ENCODE measurements at regions not wholly inside any gene's neighbourhood (a gene's known extent, or its start where the extent isn't known, plus 50 kb on each side); places are given as distances from the start of the nearest gene placed in this dataset.

DNA sequence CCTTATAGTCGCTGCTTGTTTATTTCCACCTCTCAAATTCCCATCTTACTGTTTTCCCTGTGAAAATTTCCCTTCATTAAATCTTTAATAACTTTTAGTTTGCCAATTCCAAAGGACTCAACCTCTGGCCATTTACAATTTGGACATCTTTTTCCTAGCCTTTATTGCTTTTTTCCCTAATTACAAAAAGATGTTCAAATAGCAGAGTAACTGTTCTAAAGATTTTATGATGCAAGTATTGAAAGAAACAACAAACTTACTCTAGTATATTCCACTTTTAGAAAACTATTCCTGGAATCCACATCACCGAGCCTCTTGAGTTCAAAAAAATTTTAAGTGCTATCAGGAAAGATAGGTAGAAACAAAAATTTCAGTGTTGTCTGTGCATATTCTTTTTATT is 174.1 kb upstream of the UBE2E2 start:
- DNase-seq, result no peak

DNA sequence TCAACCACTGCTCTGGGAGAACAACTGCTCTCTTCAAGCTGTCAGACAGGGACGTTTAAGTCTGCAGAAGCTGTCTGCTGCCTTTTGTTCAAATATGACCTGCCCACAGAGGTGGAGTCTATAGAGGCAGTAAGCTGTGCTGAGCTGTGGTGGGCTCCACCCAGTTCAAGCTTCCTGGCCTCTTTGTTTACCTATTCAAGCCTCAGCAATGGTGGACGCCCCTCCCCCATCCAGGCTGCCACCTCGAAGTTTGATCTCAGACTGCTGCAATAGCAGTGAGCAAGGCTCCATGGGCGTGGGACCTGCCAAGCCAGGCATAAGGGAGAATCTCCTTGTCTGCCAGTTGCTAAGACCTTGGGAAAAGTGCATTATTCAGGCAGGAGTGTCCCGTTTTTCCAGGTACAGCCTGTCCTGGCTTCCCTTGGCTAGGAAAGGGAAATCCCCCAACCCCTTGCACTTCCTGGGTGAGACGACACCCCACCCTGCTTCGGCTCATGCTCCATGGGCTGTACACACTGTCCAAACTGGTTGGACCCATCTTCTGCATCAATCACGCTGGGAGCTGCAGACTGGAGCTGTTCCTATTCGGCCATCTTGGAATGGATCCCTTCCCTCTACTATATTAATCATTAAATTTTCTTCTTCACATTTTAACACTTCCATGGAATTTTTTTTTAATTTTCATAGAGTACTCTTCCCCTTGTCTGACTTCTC is 167.0 kb upstream of the UBE2E2 start:
- no peak for DNase-seq

DNA sequence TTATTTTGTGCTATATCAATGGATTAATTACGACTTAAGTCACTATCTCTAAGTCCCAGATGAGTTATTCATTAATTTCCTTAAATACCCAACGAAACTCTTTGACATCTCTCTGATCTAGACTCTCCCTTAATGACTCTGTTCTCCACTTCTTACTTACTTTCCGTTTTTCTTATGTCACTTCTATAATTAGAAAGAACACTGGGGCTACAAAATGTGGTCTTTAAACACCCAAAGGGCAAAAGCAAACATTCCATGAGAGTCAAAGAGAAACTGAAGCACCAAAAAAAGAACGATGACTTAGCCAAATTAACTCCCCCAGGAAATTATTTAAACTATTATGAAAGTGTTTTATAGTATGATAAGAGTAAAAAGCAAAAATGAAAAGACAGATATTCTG is 166.4 kb upstream of the UBE2E2 start:
- no peak for DNase-seq

DNA sequence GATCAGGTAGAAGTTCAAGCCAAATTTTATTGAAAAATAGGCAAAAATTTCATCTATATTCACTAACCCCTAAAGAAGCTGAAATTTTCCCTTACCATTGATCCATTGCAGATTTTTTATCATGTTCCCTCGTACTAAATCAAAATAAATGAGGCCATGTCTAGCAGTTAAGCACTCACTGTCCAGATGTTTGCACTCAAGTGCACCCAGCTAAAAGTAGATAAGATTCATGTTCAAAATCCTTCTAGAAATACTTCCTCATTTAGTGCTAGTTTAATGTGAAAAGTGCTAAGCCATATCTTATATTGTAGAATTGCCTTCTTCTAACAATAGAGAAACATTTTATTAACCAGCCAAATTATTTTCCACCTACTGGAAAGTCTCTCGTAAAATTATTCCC is 164.7 kb upstream of the UBE2E2 start:
- no peak for DNase-seq

DNA sequence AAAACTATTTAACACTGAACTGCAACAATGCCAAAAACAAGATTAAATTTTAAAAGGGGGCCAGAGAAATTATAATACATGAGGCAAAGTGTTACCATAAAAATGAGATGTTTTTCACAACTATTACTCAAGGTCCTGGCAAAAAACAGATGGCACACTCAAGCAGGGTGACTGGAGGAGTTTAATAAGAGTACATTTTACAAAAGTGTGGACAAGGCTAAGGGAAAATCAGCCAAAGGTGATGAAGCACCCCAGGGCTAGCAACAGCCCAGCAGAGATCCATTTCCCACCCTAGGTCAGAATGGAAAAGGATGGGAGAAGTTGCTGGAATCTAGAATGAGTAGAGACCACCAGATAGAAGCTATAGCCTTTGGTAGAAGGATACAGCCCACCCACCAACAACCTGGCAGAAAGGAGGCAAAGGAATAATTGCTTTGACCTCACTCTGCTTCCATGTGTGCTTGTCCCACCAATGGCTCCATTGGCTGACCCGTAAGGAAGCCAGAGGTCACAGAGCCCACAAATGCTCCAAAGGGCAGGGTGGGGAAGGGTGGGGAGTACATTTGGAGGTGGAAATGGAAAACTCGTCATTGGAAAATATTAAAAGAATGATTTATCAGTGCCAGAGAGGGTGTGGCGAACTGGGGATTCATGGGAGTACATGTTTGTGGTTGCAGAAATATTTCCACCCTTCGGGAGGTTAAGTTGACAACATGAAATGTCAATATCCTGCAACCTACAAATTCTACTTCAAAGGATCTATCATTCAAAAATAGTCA is 161.0 kb upstream of the UBE2E2 start:
- DNase-seq, result no peak

DNA sequence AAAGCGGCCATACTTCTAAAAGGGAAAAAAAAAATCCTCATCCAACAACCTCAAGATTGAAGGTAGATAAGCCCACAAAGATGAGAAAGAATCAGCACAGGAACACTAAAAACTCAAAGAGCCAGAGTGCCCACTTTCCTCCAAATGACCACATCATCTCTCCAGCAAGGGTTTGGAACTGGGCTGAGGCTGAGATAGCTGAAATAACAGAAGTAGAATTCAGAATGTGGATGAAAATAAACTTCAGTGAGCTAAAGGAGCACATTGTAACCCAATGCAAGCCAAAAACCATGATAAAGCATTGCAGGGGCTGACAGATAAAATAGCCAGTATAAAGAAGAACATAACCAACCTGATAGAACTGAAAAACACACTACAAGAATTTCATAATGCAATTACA is 158.7 kb upstream of the UBE2E2 start:
- no peak for DNase-seq

DNA sequence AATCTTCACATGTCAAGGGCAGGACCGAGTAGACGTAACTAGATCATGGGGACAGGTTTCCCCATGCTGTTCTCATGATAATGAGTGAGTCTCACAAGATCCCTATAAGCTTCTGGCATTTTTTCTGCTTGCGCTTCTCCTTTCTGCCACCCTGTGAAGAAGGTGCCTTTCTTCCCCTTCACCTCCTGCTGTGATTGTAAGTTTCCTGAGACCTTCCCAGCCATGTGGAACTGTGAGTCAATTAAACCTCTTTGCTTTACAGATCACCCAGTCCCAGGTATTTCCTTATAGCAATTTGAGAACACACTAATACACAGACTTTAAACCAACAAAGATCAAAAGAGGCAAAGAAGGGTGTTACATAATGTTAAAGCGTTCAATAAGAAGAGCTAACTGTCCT is 156.6 kb upstream of the UBE2E2 start:
- DNase-seq, result no peak

DNA sequence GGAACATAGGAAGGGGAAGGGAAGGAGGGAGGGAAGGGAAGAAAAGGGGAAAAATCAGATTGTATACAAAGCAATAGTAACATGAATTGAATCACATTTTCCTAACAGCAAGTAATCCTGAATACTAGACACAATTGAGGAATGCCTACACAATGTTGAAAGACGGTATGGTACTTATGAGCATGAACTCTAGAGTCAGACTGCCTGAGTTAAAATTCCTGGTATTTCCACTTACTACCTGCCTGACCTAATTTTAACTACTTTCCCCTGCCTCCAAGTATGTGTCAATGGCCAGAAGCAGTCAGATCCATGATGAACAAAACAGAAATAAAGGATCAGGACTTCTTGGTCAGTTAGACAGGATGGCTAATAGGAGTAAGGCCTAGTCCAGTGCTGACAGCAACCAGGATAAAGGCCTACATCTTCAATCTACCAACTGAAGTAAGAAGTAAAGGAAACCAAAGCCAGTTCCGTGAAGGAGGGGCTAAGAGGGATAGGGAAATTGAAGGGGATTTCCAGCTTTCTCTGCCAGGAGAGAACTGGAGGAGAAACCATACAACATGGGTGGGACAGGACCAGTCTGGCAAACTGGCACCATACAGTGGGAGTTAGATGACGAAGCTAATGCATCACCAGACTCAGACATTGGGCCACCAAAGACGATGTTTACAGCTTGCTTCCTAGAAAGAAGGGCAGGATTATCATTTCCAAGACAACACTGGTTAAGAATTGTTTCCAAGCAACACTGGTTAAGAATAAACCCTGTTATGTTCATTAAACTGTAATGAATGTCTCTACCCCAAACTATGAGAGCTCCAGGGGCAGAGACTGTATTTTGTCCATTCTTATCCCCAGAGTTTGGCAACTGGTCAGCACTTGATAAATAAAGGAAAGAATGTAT is 151.6 kb upstream of the UBE2E2 start:
- DNase-seq, result no peak

DNA sequence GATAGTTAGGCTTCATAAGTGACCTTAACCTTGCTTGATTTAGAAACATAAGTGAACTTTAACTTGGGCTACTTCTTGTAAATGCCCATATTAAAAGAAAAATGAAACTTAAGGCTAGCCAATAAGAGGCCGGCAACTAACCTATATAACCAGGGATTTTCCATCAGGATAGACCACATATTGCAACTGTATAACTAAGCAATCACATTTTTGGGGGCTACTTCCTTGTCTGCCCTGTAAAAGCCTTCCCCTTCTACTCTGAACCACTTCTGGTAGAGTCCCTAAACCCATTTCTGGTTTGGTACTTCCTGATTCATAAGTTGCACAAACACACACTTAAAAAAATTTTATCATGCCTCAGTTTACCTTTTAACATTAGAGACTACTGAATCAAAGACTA is 150.9 kb upstream of the UBE2E2 start:
- DNase-seq, result no peak

DNA sequence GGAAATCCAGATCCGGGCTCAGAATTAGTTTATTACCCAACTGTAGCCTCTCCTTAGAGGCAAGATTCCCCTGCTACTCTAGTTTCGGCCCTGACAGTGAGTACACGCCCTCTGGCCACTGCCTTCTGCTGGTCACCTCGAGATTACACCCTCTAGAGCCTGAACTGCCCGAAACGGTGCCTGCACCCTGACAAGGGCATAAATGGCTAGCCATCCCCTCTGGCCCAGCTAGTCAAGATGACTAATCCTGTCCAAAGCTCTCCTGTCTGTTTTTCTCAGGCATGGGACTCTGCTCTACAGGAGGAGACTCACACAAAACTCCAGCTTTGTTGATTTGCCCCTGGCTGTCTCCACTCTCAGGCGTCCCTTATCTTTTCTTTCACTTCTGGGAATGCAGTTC is 150.5 kb upstream of the UBE2E2 start:
- DNase-seq, result no peak

DNA sequence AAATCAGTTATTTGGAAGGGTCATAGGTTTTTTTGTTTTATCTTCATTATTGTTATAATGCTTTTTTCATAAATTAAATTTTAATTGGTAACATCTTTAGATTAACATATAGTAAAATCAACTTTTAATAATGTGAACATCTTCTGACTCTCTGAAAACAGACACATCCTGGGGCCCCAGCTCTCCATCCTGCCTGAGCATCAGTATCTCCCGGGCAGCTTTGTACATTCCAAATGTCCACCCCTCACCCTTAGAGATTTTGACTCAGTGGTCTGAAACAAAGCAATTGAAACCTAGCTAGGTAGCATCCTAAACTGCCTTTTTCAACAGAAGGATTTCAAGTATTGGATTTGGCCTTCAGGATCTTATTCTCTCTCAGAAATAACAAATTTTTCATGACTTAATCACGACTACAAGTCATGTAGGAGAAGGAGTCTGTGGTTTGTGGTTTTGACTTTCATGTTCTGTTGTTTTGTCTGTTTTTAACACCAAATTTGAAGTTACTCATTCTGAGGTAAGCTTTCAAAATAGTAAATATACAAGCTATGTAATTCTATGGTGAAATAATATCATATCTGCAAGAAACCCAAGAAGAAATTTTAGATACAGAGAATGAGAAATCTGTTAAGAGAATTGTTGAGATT is 147.3 kb upstream of the UBE2E2 start:
- no peak for DNase-seq

DNA sequence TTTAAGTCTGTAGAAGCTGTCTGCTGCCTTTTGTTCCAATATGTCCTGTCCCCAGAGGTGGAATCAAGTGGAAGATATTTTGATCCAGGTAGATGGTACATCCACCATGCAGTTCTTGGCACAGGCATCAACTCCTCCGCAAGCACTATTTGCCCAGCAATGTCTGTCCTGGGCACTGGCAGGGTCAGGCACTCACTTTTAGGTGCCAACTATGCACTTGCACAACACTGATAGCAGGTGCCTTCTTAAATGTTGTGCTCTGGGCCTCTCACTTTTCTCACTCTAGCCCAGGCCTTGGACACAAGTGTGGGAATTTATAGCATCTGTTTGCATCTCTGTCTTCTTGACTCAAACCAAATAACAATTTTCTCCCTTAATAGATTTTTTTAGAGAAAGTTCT is 140.5 kb upstream of the UBE2E2 start:
- no peak for DNase-seq

DNA sequence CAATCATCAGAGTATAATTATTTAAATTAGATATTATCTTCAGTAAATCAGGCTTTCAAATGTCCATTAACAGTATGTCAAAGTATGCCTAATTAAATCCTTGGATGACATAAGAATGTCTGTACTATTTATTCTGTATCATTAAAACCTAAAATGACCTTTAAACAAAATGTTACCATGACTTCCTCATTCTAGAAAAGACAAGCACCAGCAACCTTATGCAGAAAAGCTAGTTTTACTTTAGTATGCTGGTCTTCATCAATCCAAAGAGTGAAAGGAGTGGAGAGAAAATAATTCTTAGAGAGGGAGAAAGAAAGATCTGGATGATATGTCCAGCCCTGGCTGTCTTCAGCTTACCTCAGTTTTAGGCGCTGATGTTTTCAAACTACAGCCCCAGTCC is 140.1 kb upstream of the UBE2E2 start:
- no peak for DNase-seq

DNA sequence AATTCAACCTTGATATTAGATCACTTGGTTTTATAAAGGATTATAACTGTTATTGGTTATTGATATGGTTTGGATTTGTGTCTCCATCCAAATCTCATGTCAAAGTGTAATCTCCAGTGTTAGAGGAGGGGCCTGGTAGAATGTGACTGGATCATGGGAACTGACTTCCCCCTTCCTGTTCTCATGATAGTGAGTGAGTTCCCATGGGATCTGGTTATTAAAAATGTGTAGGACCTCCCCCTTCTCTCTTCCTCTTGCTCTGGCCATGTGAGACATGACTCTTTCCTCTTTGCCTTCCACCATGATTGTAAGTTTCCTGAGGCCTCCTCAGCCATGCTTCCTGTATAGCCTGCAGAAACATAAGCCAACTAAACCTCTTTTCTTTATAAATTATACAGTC is 136.0 kb upstream of the UBE2E2 start:
- no peak for DNase-seq

DNA sequence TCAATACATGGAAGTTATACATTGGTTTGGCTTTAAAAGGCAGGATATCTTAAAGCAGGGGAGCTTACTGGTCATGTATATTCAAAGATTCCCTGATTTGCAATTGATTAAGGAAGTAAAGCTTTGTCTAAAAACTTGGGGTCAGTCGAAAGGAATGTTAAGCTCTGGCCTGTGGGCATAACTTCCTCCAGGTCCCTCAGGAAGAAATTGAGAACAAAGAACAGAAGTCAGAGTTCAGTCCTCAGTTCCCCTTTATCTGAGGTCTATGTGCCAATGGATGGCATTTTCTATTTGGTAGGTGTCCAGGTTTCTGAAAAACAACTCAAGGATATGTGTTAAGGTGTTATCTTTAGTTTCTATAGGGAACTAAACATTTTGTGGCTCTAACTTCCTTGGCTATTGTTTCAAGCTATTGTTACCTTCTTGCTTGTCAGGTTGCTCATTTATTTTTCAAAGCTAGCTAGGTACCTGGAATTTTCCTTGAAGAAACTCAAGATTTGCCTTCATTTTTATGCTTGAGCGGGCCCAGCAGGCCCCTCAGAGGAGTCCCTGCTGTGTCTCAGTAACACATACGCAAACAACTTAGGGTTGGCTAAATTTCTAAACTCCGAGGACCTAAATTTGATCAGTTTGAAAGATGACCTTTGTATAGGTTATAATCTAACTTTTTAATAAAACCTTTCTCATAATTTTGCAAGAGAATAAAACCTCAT is 135.0 kb upstream of the UBE2E2 start:
- DNase-seq, result no peak

DNA sequence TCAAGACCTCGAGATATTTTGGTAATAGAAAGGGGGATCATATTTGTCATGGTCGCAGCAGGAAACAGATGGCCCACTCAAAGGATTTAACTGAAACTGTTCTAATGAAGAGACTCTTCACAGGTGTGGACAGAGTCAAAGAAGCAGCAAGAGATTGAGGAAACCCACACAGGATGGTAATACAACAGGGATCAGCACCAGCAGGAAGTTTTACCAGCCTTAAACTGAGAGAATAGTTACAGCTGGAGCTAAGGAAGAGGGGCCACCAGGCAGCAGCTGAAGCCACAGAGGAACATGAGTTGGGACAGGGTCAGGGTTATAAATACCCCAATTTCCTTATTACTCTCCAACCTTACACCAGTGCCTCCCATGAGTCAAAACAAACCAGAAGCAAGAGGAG is 131.8 kb upstream of the UBE2E2 start:
- DNase-seq, result no peak

DNA sequence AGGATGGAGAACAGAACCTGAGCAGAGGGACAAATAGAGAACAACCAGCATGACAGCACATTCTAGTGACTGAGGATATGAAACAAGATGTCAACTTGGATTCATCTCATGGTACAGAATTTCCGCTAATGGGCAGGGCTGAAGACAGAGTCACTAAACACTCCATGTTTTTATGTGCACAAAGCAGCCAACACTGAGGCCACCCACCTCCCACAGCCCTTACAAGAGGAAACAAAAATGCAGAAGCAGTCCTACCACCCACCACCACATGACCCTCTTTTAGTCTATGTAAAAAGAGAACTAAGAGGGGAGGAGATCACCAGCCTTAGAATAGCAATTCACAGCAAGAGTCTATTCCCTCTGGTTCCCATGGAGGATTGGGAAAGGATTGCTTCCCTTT is 131.4 kb upstream of the UBE2E2 start:
- no peak for DNase-seq

DNA sequence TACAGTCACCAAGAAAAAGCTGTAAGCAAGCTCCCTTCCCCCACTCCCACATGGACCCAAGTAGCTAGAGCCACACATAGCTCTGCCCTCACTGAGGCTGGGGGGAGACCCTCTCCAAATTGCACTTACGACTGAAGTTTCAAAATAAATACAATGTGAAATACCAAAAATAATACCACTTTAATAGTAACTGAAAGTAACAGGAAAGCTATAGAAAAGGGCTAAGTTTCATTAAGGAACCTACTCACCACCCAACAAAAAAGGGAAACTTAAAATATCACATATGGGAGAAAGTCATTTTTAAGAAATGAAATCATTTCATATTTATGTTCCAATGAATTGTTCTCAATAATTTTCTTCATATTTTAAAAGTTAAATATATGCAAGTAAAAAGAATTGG is 130.4 kb upstream of the UBE2E2 start:
- DNase-seq, result no peak

DNA sequence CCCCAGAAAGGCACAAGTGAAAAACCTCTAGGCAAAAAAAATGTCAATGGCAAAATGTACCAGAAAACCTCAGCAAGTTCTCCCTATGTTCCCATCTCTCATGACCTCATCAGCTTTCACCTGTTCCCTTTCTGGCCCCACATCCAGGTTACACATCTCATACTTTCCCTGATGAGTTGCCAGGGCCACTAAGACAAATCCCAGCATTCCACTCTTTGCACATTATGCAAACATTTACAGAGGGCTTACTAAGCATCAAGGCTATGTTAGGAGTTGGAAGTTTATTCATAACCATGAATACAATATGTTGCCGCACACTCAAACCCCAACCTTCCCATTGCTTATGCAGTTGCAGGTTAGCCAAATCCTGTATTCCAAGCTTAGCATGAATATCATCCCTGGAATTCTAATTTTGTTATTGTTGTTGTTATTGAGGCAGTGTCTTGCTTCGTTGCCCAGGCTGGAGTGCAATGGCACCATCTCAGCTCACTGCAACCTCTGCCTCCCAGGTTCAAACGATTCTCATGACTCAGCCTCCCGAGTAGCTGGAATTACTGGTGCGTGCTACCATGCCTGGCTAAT is 129.3 kb upstream of the UBE2E2 start:
- no peak for DNase-seq

DNA sequence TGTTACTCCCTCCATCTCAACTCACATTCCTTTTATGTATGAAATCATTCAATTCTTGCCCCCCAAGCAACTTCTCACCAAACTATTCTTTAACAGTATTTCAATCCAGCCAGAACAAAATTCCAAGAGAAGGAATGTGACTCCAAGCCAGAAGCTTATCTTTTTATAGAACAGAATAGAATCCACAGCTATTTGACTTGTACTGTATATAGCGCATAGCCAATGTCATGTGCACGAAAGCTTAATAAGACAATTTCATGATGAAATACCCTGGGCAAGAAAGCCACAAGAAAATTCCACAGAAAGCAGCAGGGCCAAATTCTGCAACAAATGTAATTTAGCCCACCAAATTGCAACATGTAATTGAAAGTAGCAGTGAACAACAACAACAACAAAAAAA is 127.6 kb upstream of the UBE2E2 start:
- no peak for DNase-seq

DNA sequence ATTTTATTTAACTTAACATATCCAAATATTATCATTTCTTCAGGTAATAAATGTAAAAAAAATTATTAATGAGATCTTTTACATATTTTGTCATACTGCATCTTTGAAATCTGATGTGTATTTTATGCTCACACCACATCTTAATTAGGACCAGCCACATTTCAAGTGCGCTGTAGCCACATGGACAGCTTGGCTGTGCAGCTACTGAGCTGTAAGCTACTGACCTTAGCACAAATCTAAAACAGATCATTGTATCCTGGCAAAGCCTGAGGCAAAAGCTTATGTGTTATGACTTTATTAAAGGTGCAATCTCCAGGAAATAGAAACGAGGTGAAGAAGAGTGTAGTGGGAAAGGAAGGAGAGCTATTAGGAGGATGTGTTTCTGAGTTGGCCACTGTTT is 126.7 kb upstream of the UBE2E2 start:
- no peak for DNase-seq

DNA sequence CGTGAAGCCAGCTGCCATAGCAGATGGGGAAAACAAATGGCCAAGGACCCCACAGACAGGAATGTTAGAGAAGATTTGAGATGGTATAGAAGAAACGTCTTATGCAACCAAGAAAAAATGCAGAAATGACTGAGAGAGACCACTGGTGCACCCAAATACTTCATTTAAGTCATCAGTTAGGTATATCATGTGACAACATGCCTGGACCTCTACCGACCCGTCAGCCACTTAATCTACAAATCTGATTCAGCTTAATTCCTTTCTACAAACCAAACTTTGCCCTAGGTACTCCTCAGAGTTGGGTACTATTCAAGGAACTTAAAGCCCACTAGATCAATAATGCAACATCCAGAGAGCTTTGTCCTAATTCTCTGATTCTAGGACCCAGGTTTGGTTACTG is 126.0 kb upstream of the UBE2E2 start:
- no peak for DNase-seq
